ENCODE measurements at regions not wholly inside any gene's neighbourhood (a gene's known extent, or its start where the extent isn't known, plus 50 kb on each side); places are given as distances from the start of the nearest gene placed in this dataset.

DNA sequence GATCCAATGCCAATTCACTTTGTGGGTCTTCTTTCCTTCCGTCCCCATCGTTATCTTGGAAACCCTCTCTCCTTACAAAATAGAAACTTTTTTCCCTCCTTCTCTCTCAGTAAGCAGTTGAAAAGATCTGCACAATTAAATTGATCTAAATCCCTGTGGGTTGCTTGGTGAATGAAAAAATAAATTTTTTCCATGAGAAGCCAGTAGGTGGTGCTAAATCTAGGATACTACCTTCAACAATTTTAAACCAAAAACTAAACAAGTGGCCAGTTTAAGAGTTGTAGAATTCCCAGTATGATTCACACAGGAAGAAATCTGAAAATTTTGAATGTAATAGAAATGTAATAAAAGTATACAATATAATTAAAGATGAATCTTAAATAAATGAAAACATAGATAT lies 990.3 kb upstream of the ZNF722 start:
- Mint-ChIP-seq H3K4me3 (no peak overlapping the region), H3K9me3 (peaks cover 60% of the 10 kb centered on the region)
- TF ChIP-seq, protein P1, sequence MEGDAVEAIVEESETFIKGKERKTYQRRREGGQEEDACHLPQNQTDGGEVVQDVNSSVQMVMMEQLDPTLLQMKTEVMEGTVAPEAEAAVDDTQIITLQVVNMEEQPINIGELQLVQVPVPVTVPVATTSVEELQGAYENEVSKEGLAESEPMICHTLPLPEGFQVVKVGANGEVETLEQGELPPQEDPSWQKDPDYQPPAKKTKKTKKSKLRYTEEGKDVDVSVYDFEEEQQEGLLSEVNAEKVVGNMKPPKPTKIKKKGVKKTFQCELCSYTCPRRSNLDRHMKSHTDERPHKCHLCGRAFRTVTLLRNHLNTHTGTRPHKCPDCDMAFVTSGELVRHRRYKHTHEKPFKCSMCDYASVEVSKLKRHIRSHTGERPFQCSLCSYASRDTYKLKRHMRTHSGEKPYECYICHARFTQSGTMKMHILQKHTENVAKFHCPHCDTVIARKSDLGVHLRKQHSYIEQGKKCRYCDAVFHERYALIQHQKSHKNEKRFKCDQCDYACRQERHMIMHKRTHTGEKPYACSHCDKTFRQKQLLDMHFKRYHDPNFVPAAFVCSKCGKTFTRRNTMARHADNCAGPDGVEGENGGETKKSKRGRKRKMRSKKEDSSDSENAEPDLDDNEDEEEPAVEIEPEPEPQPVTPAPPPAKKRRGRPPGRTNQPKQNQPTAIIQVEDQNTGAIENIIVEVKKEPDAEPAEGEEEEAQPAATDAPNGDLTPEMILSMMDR (IDR thresholded peaks at IDR 0.05; ENCODE audit: unreplicated experiment), result peak; percentile 38

DNA sequence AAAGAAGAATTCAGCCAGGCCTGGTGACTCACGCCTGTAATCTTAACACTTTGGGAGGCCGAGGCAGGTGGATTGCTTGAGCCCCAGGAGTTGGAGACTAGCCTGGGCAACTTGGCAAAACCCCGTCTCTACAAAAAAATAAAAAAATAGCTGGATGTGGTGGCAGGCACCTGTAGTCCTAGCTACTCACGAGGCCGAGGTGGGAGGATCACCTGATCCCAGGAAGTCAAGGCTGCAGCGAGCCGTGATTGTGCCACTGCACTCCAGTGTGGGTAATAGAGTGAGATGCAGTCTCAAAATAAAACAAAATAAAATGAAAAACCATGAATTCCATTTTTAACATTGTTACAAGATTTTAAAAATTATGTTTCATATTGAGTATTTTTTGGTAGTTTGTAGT lies 988.9 kb upstream of the ZNF722 start:
- TF ChIP-seq, protein P1 (IDR thresholded peaks at IDR 0.05; ENCODE audit: unreplicated experiment), result no peak
- Mint-ChIP-seq H3K4me1 (no peaks in the 10 kb centered on the region), H3K36me3 (peaks cover 13% of the 10 kb centered on the region), H3K27ac (no peak overlapping the region), H3K9me3 (peaks cover 63% of the 10 kb centered on the region), H3K27me3 (ENCODE audit: low read depth) (no peaks in the 10 kb centered on the region), H3K4me3 (no peak overlapping the region)
- no peak for DNase-seq (ENCODE audit: low spot score in 2 of 2, unreplicated experiment in 2 of 2)

More for the DNA sequence above, 990.3 kb upstream of the ZNF722 start:
- peaks cover 12% of the 10 kb centered on the region for H3K36me3 Mint-ChIP-seq
- H3K27me3 Mint-ChIP-seq (ENCODE audit: low read depth), result no peaks in the 10 kb centered on the region
- H3K27ac Mint-ChIP-seq, result no peak overlapping the region
- H3K4me1 Mint-ChIP-seq, result no peaks in the 10 kb centered on the region
- no peak for DNase-seq (ENCODE audit: low spot score in 2 of 2, unreplicated experiment in 2 of 2)

DNA sequence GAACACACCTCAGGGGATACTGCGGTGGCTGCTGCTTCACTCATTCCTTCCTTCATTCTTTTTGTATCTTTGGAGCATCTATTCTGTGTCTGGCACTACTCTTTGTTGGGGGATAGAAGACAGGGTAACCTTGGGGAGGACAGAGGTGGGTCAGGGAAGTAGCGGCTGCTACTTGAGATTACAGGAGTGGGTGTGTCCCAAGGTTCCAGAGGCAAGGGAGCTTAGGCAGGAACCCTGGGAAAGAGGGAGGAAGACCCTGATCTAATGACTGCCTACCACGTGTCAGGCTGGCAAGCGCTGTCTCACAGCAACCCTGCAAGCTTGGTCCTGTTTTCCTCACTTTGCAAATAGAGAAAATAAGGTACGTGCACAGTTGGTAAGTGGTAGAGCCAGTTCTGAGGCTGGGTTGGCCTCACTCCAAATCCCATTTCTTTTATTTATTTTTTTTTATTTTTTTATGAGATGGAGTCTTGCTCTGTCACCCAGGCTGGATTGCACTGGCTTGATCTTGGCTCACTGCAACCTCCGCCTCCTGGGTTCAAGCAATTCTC lies 985.9 kb upstream of the ZNF722 start:
- peak in 1 of 2 experiments; percentile 34 for DNase-seq (ENCODE audit: low spot score in 2 of 2, unreplicated experiment in 2 of 2)
- H3K36me3 Mint-ChIP-seq, result peaks cover 17% of the 10 kb centered on the region
- no peaks in the 10 kb centered on the region for H3K4me1 Mint-ChIP-seq
- no peak overlapping the region for H3K27ac Mint-ChIP-seq
- peaks cover 58% of the 10 kb centered on the region for H3K9me3 Mint-ChIP-seq
- no peak overlapping the region for H3K4me3 Mint-ChIP-seq
- TF ChIP-seq, protein P1 (IDR thresholded peaks at IDR 0.05; ENCODE audit: unreplicated experiment), result no peak
- no peaks in the 10 kb centered on the region for H3K27me3 Mint-ChIP-seq (ENCODE audit: low read depth)

DNA sequence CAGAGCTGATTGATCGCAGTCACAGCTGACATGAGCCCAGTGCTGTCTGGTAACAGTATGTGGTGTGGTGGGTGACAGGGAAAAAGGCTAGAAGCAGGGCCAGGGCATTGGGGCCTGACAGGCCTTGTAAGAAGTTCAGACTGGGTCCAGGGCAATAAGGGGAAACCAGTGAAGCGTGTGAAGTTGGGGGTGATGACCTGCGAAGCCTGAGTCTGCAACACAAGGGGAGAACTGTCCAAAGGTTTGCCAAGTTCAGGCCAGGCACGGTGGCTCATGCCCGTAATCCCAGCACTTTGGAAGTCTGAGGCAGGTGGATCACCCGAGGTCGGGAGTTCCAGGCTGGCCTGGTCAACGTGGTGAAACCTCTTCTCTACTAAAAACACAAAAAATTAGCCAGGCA lies 983.9 kb upstream of the ZNF722 start:
- Mint-ChIP-seq H3K27ac (no peak overlapping the region), H3K36me3 (peaks cover 17% of the 10 kb centered on the region), H3K4me1 (no peaks in the 10 kb centered on the region), H3K27me3 (ENCODE audit: low read depth) (no peaks in the 10 kb centered on the region), H3K4me3 (no peak overlapping the region), H3K9me3 (peaks cover 54% of the 10 kb centered on the region)
- peak in 1 of 2 experiments; percentile 31 for DNase-seq (ENCODE audit: low spot score in 2 of 2, unreplicated experiment in 2 of 2)
- TF ChIP-seq, protein P1 (IDR thresholded peaks at IDR 0.05; ENCODE audit: unreplicated experiment), result no peak

DNA sequence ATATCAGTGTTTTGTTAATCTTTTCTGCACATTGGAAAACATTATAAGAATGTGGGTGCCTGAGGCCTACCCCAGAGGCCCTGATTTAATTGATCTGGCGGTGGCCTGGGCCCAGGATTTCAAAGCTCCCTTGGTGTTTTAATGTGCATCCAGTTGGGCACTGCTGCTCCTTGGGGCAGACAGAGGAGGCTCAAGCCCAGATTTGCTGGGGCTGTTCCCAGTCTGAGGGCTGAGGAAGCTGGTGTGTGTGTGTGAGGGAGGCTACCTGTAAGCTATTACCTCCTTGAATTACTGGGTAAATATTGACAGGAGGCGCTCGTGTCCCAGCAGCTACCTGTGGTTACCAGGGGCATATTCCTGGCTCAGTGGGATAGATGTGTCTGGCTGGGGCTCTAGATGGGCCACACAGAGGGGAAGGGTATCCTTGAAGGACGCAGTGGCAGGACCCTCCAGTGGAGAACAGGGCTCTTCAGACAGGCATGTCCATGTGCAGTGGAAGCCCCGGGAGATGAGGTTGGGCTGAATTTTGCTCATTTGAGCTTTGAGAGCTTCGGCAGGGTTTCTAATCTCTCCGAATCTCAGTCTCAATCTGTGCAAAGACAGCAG lies 975.4 kb upstream of the ZNF722 start:
- Mint-ChIP-seq H3K4me1 (no peaks in the 10 kb centered on the region), H3K9me3 (peaks cover 60% of the 10 kb centered on the region), H3K27ac (no peak overlapping the region), H3K27me3 (ENCODE audit: low read depth) (no peaks in the 10 kb centered on the region), H3K4me3 (no peak overlapping the region), H3K36me3 (peaks cover 4% of the 10 kb centered on the region)
- no peak for DNase-seq (ENCODE audit: low spot score in 2 of 2, unreplicated experiment in 2 of 2)
- TF ChIP-seq, protein P1 (IDR thresholded peaks at IDR 0.05; ENCODE audit: unreplicated experiment), result no peak

All from mesothelial cell of epicardium (in vitro differentiated cells).